Fibroblast of lung (primary cell): ENCODE measurements at regions not wholly inside any gene's neighbourhood (a gene's known extent, or its start where the extent isn't known, plus 50 kb on each side); places are given as distances from the start of the nearest gene placed in this dataset.

Experiments used
- DNase-seq, 2 donors: peaks; one replicate each; pipeline versions ENCODE4 v3.0.0 to v3.0.0-alpha.2; 2010; ENCODE audit warnings: low read depth in 2 of 2
- H2AFZ ChIP-seq: 2 replicates; pipeline ENCODE4 v1.5.1; 2012; ENCODE audit warnings: low read length, control low read depth, inconsistent platforms
- H3K27ac ChIP-seq: 2 replicates; pipeline ENCODE4 v1.5.1; 2011; ENCODE audit warnings: low read length, control low read depth; ENCODE audit not compliant: insufficient read depth
- H3K27me3 ChIP-seq: 2 replicates; pipeline ENCODE4 v1.5.1; 2011; ENCODE audit warnings: mild to moderate bottlenecking, low read length; ENCODE audit not compliant: control insufficient read depth, insufficient read depth
- H3K36me3 ChIP-seq: 2 replicates; pipeline ENCODE4 v1.5.1; 2011; ENCODE audit warnings: low read length; ENCODE audit not compliant: control insufficient read depth, insufficient read depth
- H3K4me1 ChIP-seq: 2 replicates; pipeline ENCODE4 v1.5.1; 2011; ENCODE audit warnings: low read length; ENCODE audit not compliant: control insufficient read depth, insufficient read depth; ENCODE audit errors: extremely low read depth
- H3K4me2 ChIP-seq: 2 replicates; pipeline ENCODE4 v1.5.1; 2011; ENCODE audit warnings: low read length, control low read depth; ENCODE audit not compliant: insufficient read depth; ENCODE audit errors: extremely low read depth
- H3K4me3 ChIP-seq, 4 experiments: fragments of 200-600 bp in 1 of 4; sonication (generic) in 1 of 4; replicated peaks in 1 of 4; 2 replicates each; pipeline ENCODE4 v1.5.1; 2011 to 2016; ENCODE audit warnings: low read length in 4 of 4, low read depth in 3 of 4, mild to moderate bottlenecking in 3 of 4, control low read depth in 2 of 4, inconsistent platforms in 1 of 4, mixed read lengths in 1 of 4; ENCODE audit not compliant: insufficient read depth in 1 of 4; ENCODE audit errors: control extremely low read depth in 1 of 4
- H3K79me2 ChIP-seq: 2 replicates; pipeline ENCODE4 v1.5.1; 2012; ENCODE audit warnings: mild to moderate bottlenecking, low read length, inconsistent platforms; ENCODE audit not compliant: control insufficient read depth, insufficient read depth
- H3K9ac ChIP-seq: 2 replicates; pipeline ENCODE4 v1.5.1; 2011; ENCODE audit warnings: mild to moderate bottlenecking, low read length, control low read depth; ENCODE audit not compliant: insufficient read depth
- H3K9me3 ChIP-seq: 2 replicates; pipeline ENCODE4 v1.5.1; 2012; ENCODE audit warnings: low read depth, low read length; ENCODE audit not compliant: control insufficient read depth, insufficient read depth
- H4K20me1 ChIP-seq: 2 replicates; pipeline ENCODE4 v1.5.1; 2011; ENCODE audit warnings: low read length; ENCODE audit not compliant: control insufficient read depth, insufficient read depth; ENCODE audit errors: extremely low read depth
- EZH2 ChIP-seq: IDR thresholded peaks from 2 replicates; pipeline ENCODE4 v1.5.1; 2012; ENCODE audit warnings: low read length, control low read depth, mild to moderate bottlenecking; ENCODE audit errors: missing control alignments
- TF ChIP-seq, protein P1 (sequence below), 2 donors: IDR thresholded peaks in 1 of 2; conservative IDR thresholded peaks in 1 of 2; 1 replicate in 1 of 2; 2 replicates in 1 of 2; pipeline ENCODE4 v1.5.1; 2011 to 2012; ENCODE audit warnings: low read length in 2 of 2, control low read depth in 1 of 2, inconsistent platforms in 1 of 2, low read depth in 1 of 2, mild to moderate bottlenecking in 1 of 2

GRCh38 chr6:54993948-54994347 is 147.4 kb downstream of the FAM83B start:
- Histone ChIP-seq H3K4me2 (no peak overlapping the region), H2AFZ (no peak overlapping the region)
- TF ChIP-seq EZH2: no peak
- TF ChIP-seq, protein P1, sequence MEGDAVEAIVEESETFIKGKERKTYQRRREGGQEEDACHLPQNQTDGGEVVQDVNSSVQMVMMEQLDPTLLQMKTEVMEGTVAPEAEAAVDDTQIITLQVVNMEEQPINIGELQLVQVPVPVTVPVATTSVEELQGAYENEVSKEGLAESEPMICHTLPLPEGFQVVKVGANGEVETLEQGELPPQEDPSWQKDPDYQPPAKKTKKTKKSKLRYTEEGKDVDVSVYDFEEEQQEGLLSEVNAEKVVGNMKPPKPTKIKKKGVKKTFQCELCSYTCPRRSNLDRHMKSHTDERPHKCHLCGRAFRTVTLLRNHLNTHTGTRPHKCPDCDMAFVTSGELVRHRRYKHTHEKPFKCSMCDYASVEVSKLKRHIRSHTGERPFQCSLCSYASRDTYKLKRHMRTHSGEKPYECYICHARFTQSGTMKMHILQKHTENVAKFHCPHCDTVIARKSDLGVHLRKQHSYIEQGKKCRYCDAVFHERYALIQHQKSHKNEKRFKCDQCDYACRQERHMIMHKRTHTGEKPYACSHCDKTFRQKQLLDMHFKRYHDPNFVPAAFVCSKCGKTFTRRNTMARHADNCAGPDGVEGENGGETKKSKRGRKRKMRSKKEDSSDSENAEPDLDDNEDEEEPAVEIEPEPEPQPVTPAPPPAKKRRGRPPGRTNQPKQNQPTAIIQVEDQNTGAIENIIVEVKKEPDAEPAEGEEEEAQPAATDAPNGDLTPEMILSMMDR (conservative IDR thresholded peaks at IDR 0.05 in 1 of 2, IDR thresholded peaks at IDR 0.05 in 1 of 2; ENCODE audit: low read depth in 1 of 2, low read length in 2 of 2): no peak

GRCh38 chr6:54998576-54998975 is 152.0 kb downstream of the FAM83B start:
- Histone ChIP-seq H3K4me1 (no peaks in the 10 kb centered on the region), H3K27me3 (no peaks in the 10 kb centered on the region), H3K4me2 (no peak overlapping the region), H3K9ac (no peak overlapping the region), H3K27ac (no peak overlapping the region), H3K9me3 (no peaks in the 10 kb centered on the region), H3K36me3 (no peaks in the 10 kb centered on the region), H3K79me2 (no peaks in the 10 kb centered on the region), H3K4me3 (no peak overlapping the region), H4K20me1 (no peaks in the 10 kb centered on the region), H2AFZ (no peak overlapping the region)
- TF ChIP-seq, protein P1 (conservative IDR thresholded peaks at IDR 0.05 in 1 of 2, IDR thresholded peaks at IDR 0.05 in 1 of 2; ENCODE audit: low read depth in 1 of 2, low read length in 2 of 2): no peak
- TF ChIP-seq EZH2: no peak
- no peak for DNase-seq

More at GRCh38 chr6:54993948-54994347, 147.4 kb downstream of the FAM83B start:
- Histone ChIP-seq H3K36me3 (no peaks in the 10 kb centered on the region), H3K9me3 (no peaks in the 10 kb centered on the region), H3K79me2 (no peaks in the 10 kb centered on the region), H3K9ac (no peak overlapping the region), H3K4me3 (no peak overlapping the region), H3K4me1 (no peaks in the 10 kb centered on the region), H3K27ac (no peak overlapping the region), H4K20me1 (no peaks in the 10 kb centered on the region), H3K27me3 (no peaks in the 10 kb centered on the region)
- DNase-seq: no peak

DNA sequence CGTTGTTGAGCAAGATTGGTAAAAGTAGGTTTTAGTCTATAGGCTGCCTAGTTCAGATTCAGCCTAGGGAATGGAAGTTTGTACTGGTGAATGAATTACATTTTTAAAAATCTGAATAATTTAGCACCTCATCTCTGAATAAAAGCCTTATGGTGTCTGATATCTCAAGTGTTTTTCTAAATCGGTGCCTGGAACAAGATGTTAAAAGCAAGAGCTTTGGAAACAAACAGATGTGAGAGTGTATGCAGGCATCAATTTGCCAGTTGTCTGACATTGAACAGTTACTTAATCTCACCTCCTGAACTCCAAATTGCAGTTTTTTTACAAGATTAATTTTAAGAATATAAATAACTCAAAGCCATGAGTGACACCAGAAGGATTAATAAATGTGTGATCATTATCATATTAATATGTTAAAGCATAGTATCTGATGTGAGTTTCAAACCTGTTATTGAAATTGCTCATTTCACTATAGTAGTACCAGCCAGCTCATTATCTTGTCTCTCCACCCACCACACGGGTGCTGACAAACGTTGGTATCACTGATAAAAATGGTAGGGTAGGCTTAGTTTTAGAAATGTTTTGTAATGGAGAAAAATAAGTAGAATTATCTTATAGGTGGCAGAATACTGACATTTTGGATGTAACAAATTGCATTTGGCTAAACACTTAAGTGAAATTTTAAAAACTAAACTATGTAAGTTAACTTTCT is 157.3 kb downstream of the FAM83B start:
- H3K27ac ChIP-seq: no peak overlapping the region
- no peak overlapping the region for H2AFZ ChIP-seq
- no peaks in the 10 kb centered on the region for H3K79me2 ChIP-seq
- H4K20me1 ChIP-seq: no peaks in the 10 kb centered on the region
- H3K36me3 ChIP-seq: no peaks in the 10 kb centered on the region
- DNase-seq: no peak
- TF ChIP-seq, protein P1 (conservative IDR thresholded peaks at IDR 0.05 in 1 of 2, IDR thresholded peaks at IDR 0.05 in 1 of 2; ENCODE audit: low read depth in 1 of 2, low read length in 2 of 2): no peak
- no peak for TF ChIP-seq EZH2
- no peak overlapping the region for H3K9ac ChIP-seq
- no peaks in the 10 kb centered on the region for H3K4me1 ChIP-seq
- no peaks in the 10 kb centered on the region for H3K9me3 ChIP-seq
- no peaks in the 10 kb centered on the region for H3K27me3 ChIP-seq
- no peak overlapping the region for H3K4me3 ChIP-seq
- no peak overlapping the region for H3K4me2 ChIP-seq
